Spleen (tissue), 11 donors: ENCODE measurements at regions not wholly inside any gene's neighbourhood (a gene's known extent, or its start where the extent isn't known, plus 50 kb on each side); places are given as distances from the start of the nearest gene placed in this dataset.

Experiments used
- DNase-seq: peaks from one replicate; pipeline ENCODE4 v3.0.0-alpha.2; 2020
- H3K27ac ChIP-seq, 8 donors: fragments of 200-600 bp; sonication (generic) in 7 of 8; 1 replicate in 4 of 8; 2 replicates in 4 of 8; pipeline versions ENCODE4 v1.5.0 to v1.8.0; 2016 to 2021; ENCODE audit warnings: inconsistent platforms in 4 of 8, mild to moderate bottlenecking in 4 of 8, moderate library complexity in 1 of 8
- H3K27me3 ChIP-seq, 7 donors: fragments of 200-600 bp; sonication (generic) in 6 of 7; replicated peaks in 1 of 7; 1 replicate in 4 of 7; 2 replicates in 3 of 7; pipeline versions ENCODE4 v1.5.0 to v1.8.0; 2016 to 2021; ENCODE audit warnings: inconsistent platforms in 3 of 7, mild to moderate bottlenecking in 1 of 7
- H3K36me3 ChIP-seq, 6 donors: fragments of 200-600 bp; sonication (generic) in 5 of 6; 1 replicate in 4 of 6; 2 replicates in 2 of 6; pipeline versions ENCODE4 v1.5.0 to v1.8.0; 2016 to 2021; ENCODE audit warnings: inconsistent platforms in 2 of 6
- H3K4me1 ChIP-seq, 6 donors: fragments of 200-600 bp; sonication (generic) in 5 of 6; 1 replicate in 3 of 6; 2 replicates in 3 of 6; pipeline versions ENCODE4 v1.5.0 to v1.8.0; 2016 to 2021; ENCODE audit warnings: inconsistent platforms in 3 of 6
- H3K4me3 ChIP-seq, 8 donors: fragments of 200-600 bp; sonication (generic) in 7 of 8; 1 replicate in 4 of 8; 2 replicates in 4 of 8; pipeline versions ENCODE4 v1.5.0 to v1.8.0; 2016 to 2021; ENCODE audit warnings: inconsistent platforms in 4 of 8, mild to moderate bottlenecking in 4 of 8, moderate library complexity in 2 of 8
- H3K9me3 ChIP-seq, 8 donors: fragments of 200-600 bp; sonication (generic) in 7 of 8; 1 replicate in 4 of 8; 2 replicates in 4 of 8; pipeline versions ENCODE4 v1.5.0 to v1.8.0; 2016 to 2021; ENCODE audit warnings: inconsistent platforms in 4 of 8
- CTCF ChIP-seq, 11 experiments: fragments of 200-600 bp in 7 of 11; fragments of 450-650 bp in 4 of 11; sonication (generic) in 4 of 11; IDR thresholded peaks in 8 of 11; conservative IDR thresholded peaks in 3 of 11; 1 replicate in 7 of 11; 2 replicates in 4 of 11; pipeline versions ENCODE4 v1.4.0 to v1.8.0; 2016 to 2021; ENCODE audit warnings: antibody characterized with exemption in 11 of 11, inconsistent platforms in 4 of 11, mild to moderate bottlenecking in 1 of 11
- POLR2A ChIP-seq, 3 donors: fragments of 450-650 bp; IDR thresholded peaks; one replicate each; pipeline ENCODE4 v1.5.1; 2017; ENCODE audit warnings: antibody characterized with exemption in 3 of 3, mild to moderate bottlenecking in 1 of 3
- POLR2AphosphoS5 ChIP-seq, 3 donors: sonication (generic); formaldehyde crosslinking; IDR thresholded peaks; one replicate each; pipeline ENCODE4 v1.5.1; 2017; ENCODE audit warnings: antibody characterized with exemption in 3 of 3
- WGBS, 5 donors: extraction: QIAGEN DNeasy Blood & Tissue Kit in 3 of 5; methylation state at CpG; one replicate each; pipeline versions ENCODE4 v1.1.5 to v1.1.7; 2013 to 2018; 5-methylcytosine and 5-hydroxymethylcytosine counted together
- intact Hi-C: fragments of 100-400 bp; cut with DNase I; formaldehyde crosslinking; loops from one replicate; pipeline ENCODE4 v1.15.0; 2023; ENCODE audit warnings: low total_unique reads
- donor health status: healthy with polysubstance abuse.
- donor health status: DM: no; HTN: no; CAD: no; lungs with moderate emphysema.
- donor health status: DM: no; HTN: no; CAD: no.
- donor health status: Bipolar disorder and iron deficiency.
- donor health status: healthy.
- donor health status: DM: no; HTN: no; CAD: no.
- donor health status: DM: yes; HTN: yes; CAD: no.

DNA sequence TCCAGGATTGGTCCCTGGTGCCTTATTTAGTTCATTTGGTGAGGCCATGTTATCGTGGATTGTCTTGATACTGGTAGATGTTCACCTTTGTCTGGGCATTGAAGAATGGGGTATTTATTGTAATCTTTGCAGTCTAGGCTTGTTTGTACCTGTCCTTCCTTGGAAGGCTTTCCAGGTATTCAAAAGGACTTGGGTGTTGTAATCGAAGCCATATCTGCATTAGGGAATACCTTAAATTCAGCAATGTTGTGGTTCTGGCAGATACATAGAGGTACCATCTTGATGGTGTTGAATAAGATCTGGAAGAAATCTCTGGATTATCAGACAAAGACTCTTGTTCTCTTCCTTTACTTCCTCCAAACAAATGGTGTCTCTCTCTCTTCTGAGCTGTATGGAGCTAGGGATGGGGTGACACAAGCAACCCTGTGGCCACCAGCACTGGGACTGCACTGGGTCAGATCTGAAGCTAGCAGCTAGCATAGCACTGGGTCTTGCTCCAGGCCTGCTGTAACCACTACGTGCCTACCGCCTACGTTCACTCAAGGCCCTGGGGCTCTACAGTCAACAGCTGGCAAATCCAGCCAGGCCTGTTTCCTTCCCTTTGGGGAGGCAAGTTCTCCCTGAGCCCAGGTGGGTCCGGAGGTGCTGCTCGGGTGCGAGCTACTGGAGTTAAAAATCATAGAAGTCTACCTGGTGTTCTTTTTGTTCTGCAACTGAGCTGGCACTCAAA lies 261.1 kb upstream of the CITED2 start:
- H3K4me1 ChIP-seq: peaks cover 0 to 16% (median 2%) of the 10 kb centered on the region in 6 donors
- intact Hi-C loops: no loop called here
- no peak for DNase-seq
- no peaks in the 10 kb centered on the region for H3K36me3 ChIP-seq
- no peaks in the 10 kb centered on the region for H3K27me3 ChIP-seq
- H3K9me3 ChIP-seq: no peaks in the 10 kb centered on the region
- H3K27ac ChIP-seq: no peak overlapping the region
- H3K4me3 ChIP-seq: no peak overlapping the region
- 90 to 91% (median 90%) methylated on average over 8 of the region's 8 CpGs for WGBS, 5 donors
- TF ChIP-seq POLR2A (IDR thresholded peaks at IDR 0.05) (no peak), CTCF (IDR thresholded peaks at IDR 0.05 in 8 of 11, conservative IDR thresholded peaks at IDR 0.05 in 3 of 11) (no peak), POLR2AphosphoS5 (IDR thresholded peaks at IDR 0.05) (no peak)

DNA sequence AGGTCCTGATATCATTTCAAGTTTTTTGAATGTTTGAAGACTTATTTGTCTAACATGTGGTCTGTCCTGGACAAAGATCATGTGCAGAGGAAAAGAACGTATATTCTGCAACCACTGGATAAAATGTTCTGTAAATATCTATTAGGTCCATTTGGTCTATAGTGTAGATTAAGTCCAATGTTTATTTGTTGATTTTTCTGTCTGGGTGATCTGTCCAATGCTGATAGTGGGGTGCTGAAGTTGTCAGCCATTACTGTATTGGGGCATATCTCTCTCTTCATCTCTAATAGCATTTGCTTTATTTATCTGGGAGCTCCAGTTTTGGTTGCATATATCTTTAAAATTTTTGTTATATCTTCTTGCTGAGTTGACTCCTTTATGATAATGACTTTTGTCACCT lies 258.4 kb upstream of the CITED2 start:
- DNase-seq: no peak

GRCh38 chr6:139628270-139628669 lies 253.8 kb upstream of the CITED2 start:
- no peak for DNase-seq
- Histone ChIP-seq H3K27ac (peak overlapping the region in 3 of 8 donors; percentile 58 to 71 (median 64)), H3K4me1 (peaks cover 0 to 39% (median 20%) of the 10 kb centered on the region in 6 donors), H3K27me3 (no peaks in the 10 kb centered on the region), H3K4me3 (no peak overlapping the region), H3K36me3 (no peaks in the 10 kb centered on the region), H3K9me3 (no peaks in the 10 kb centered on the region)
- intact Hi-C loops: no loop called here
- WGBS, 5 donors: 53 to 74% (median 62%) methylated on average over 1 of the region's 1 CpG
- TF ChIP-seq POLR2A (IDR thresholded peaks at IDR 0.05): no peak
- TF ChIP-seq POLR2AphosphoS5 (IDR thresholded peaks at IDR 0.05): no peak
- TF ChIP-seq CTCF (IDR thresholded peaks at IDR 0.05 in 8 of 11, conservative IDR thresholded peaks at IDR 0.05 in 3 of 11): no peak

More for the DNA sequence above, 258.4 kb upstream of the CITED2 start:
- no peaks in the 10 kb centered on the region for H3K36me3 ChIP-seq
- WGBS, 5 donors: 86 to 98% (median 88%) methylated on average over 1 of the region's 1 CpG
- no peaks in the 10 kb centered on the region for H3K27me3 ChIP-seq
- peaks cover 0 to 7% (median 0%) of the 10 kb centered on the region in 6 donors for H3K4me1 ChIP-seq
- no peak overlapping the region for H3K4me3 ChIP-seq
- intact Hi-C loops: no loop called here
- no peak for TF ChIP-seq POLR2AphosphoS5 (IDR thresholded peaks at IDR 0.05)
- no peak for TF ChIP-seq CTCF (IDR thresholded peaks at IDR 0.05 in 8 of 11, conservative IDR thresholded peaks at IDR 0.05 in 3 of 11)
- no peak for TF ChIP-seq POLR2A (IDR thresholded peaks at IDR 0.05)
- no peaks in the 10 kb centered on the region for H3K9me3 ChIP-seq
- no peak overlapping the region for H3K27ac ChIP-seq

DNA sequence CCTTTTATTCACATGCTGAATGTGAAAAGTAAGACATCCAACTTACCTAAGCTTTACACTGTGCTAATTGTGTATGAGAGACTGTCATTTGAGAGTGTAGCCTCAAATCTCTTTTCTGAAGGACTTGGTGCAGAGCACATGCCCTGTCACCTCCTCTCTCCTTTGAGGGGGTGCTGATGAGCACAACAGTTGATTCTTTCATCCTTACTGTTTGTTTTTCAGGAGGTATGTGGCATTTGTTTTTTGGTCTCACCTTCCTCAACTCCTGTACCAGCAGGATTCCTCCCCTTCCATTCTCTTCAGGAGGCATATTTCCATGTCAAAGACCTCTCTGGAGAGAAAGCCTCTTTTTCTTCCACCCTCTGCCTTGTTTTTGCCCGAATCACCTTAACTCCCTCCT lies 252.6 kb upstream of the CITED2 start:
- DNase-seq: no peak
- TF ChIP-seq POLR2AphosphoS5 (IDR thresholded peaks at IDR 0.05) (no peak), POLR2A (IDR thresholded peaks at IDR 0.05) (no peak), CTCF (IDR thresholded peaks at IDR 0.05 in 8 of 11, conservative IDR thresholded peaks at IDR 0.05 in 3 of 11) (no peak)
- peaks cover 0 to 39% (median 20%) of the 10 kb centered on the region in 6 donors for H3K4me1 ChIP-seq
- H3K9me3 ChIP-seq: no peaks in the 10 kb centered on the region
- no peaks in the 10 kb centered on the region for H3K27me3 ChIP-seq
- peak overlapping the region in 7 of 8 donors; percentile 32 to 77 (median 59) for H3K27ac ChIP-seq
- intact Hi-C loops: no loop called here
- 51 to 93% (median 65%) methylated on average over 1 of the region's 1 CpG for WGBS, 5 donors
- H3K4me3 ChIP-seq: peak overlapping the region in 1 of 8 donors; percentile 27
- no peaks in the 10 kb centered on the region for H3K36me3 ChIP-seq
